ENCODE measurements at regions not wholly inside any gene's neighbourhood (a gene's known extent, or its start where the extent isn't known, plus 50 kb on each side); places are given as distances from the start of the nearest gene placed in this dataset.
"Not testable (repeated sequence)": the region's sequence is repeated elsewhere in the genome, so short reads cannot be mapped to it uniquely, and the experiment has no call there.

- dilution Hi-C loops (cut with MboI; ENCODE audit: extremely low pct_ligation_motif_present, low sequenced_read_pairs) = no loop called here
- no peaks in the 10 kb centered on the region for H3K9me1 ChIP-seq (ENCODE audit: control insufficient read depth, extremely low read depth, insufficient read depth, low read length)
- H3K4me1 ChIP-seq (ENCODE audit: control insufficient read depth, extremely low read depth, insufficient read depth, low read length) = no peaks in the 10 kb centered on the region
- TF ChIP-seq EZH2 (IDR thresholded peaks at IDR 0.05; ENCODE audit: low read length) (no peak), CTCF (optimal IDR thresholded peaks at IDR 0.05 in 1 of 3, IDR thresholded peaks at IDR 0.05 in 1 of 3, conservative IDR thresholded peaks at IDR 0.05 in 1 of 3; ENCODE audit: extremely low read depth in 1 of 3, insufficient read depth in 2 of 3, low read length in 3 of 3) (no peak)
- H3K4me3 ChIP-seq (ENCODE audit: control insufficient read depth in 2 of 3, extremely low read depth in 1 of 3, insufficient read depth in 2 of 3, low read depth in 1 of 3, low read length in 3 of 3) = no peak overlapping the region
- peaks cover under 1% of the 10 kb centered on the region for H3K9me3 ChIP-seq (ENCODE audit: control insufficient read depth, low read depth, low read length)
- no peak overlapping the region for H2AFZ ChIP-seq (ENCODE audit: control insufficient read depth, low read length)
- no peaks in the 10 kb centered on the region for H3K79me2 ChIP-seq (ENCODE audit: control insufficient read depth, insufficient read depth, low read length)
- H3K9ac ChIP-seq (ENCODE audit: control insufficient read depth, extremely low read depth, insufficient read depth, low read length) = no peak overlapping the region
- no peaks in the 10 kb centered on the region for H3K36me3 ChIP-seq (ENCODE audit: control insufficient read depth in 2 of 2, extremely low read depth in 1 of 2, insufficient read depth in 2 of 2, low read length in 2 of 2)
- no peaks in the 10 kb centered on the region for H4K20me1 ChIP-seq (ENCODE audit: control insufficient read depth, extremely low read depth, insufficient read depth, low read length)
- no peak overlapping the region for H3K4me2 ChIP-seq (ENCODE audit: control insufficient read depth, extremely low read depth, insufficient read depth, low read depth, low read length)
- no peaks in the 10 kb centered on the region for H3K27me3 ChIP-seq (ENCODE audit: control insufficient read depth, extremely low read depth, insufficient read depth, low read length)
- H3K27ac ChIP-seq (ENCODE audit: control insufficient read depth, insufficient read depth, low read length) = no peak overlapping the region
- no peak for FAIRE-seq
- DNase-seq (ENCODE audit: low read depth, low spot score) = no peak
Observed at GRCh38 chr9:22840641-22841040, 394.0 kb downstream of the DMRTA1 start.

GRCh38 chr9:22845243-22845642 lies 398.6 kb downstream of the DMRTA1 start:
- H3K9ac ChIP-seq (ENCODE audit: control insufficient read depth, extremely low read depth, insufficient read depth, low read length); H3K27me3 ChIP-seq (ENCODE audit: control insufficient read depth, extremely low read depth, insufficient read depth, low read length); DNase-seq (ENCODE audit: low read depth, low spot score); dilution Hi-C loops (cut with MboI; ENCODE audit: extremely low pct_ligation_motif_present, low sequenced_read_pairs); H4K20me1 ChIP-seq (ENCODE audit: control insufficient read depth, extremely low read depth, insufficient read depth, low read length); H3K4me1 ChIP-seq (ENCODE audit: control insufficient read depth, extremely low read depth, insufficient read depth, low read length); H3K79me2 ChIP-seq (ENCODE audit: control insufficient read depth, insufficient read depth, low read length); H3K4me2 ChIP-seq (ENCODE audit: control insufficient read depth, extremely low read depth, insufficient read depth, low read depth, low read length); H3K9me3 ChIP-seq (ENCODE audit: control insufficient read depth, low read depth, low read length); H2AFZ ChIP-seq (ENCODE audit: control insufficient read depth, low read length); H3K4me3 ChIP-seq (ENCODE audit: control insufficient read depth in 2 of 3, extremely low read depth in 1 of 3, insufficient read depth in 2 of 3, low read depth in 1 of 3, low read length in 3 of 3); H3K36me3 ChIP-seq (ENCODE audit: control insufficient read depth in 2 of 2, extremely low read depth in 1 of 2, insufficient read depth in 2 of 2, low read length in 2 of 2); H3K9me1 ChIP-seq (ENCODE audit: control insufficient read depth, extremely low read depth, insufficient read depth, low read length); FAIRE-seq; H3K27ac ChIP-seq (ENCODE audit: control insufficient read depth, insufficient read depth, low read length): not testable (repeated sequence)

- no peak for TF ChIP-seq CTCF (optimal IDR thresholded peaks at IDR 0.05 in 1 of 3, IDR thresholded peaks at IDR 0.05 in 1 of 3, conservative IDR thresholded peaks at IDR 0.05 in 1 of 3; ENCODE audit: extremely low read depth in 1 of 3, insufficient read depth in 2 of 3, low read length in 3 of 3)
- TF ChIP-seq EZH2 (IDR thresholded peaks at IDR 0.05; ENCODE audit: low read length) = no peak
Observed at GRCh38 chr9:22855980-22856379, 409.4 kb downstream of the DMRTA1 start.

More at GRCh38 chr9:22855980-22856379, 409.4 kb downstream of the DMRTA1 start:
- no peak for DNase-seq (ENCODE audit: low read depth, low spot score)
- no peak overlapping the region for H3K27ac ChIP-seq (ENCODE audit: control insufficient read depth, insufficient read depth, low read length)
- no peak overlapping the region for H3K9ac ChIP-seq (ENCODE audit: control insufficient read depth, extremely low read depth, insufficient read depth, low read length)
- no peak overlapping the region for H3K4me2 ChIP-seq (ENCODE audit: control insufficient read depth, extremely low read depth, insufficient read depth, low read depth, low read length)
- FAIRE-seq = no peak
- no peaks in the 10 kb centered on the region for H3K9me1 ChIP-seq (ENCODE audit: control insufficient read depth, extremely low read depth, insufficient read depth, low read length)
- no peak overlapping the region for H2AFZ ChIP-seq (ENCODE audit: control insufficient read depth, low read length)
- H3K36me3 ChIP-seq (ENCODE audit: control insufficient read depth in 2 of 2, extremely low read depth in 1 of 2, insufficient read depth in 2 of 2, low read length in 2 of 2) = no peaks in the 10 kb centered on the region
- H3K4me3 ChIP-seq (ENCODE audit: control insufficient read depth in 2 of 3, extremely low read depth in 1 of 3, insufficient read depth in 2 of 3, low read depth in 1 of 3, low read length in 3 of 3) = no peak overlapping the region
- H3K79me2 ChIP-seq (ENCODE audit: control insufficient read depth, insufficient read depth, low read length) = no peaks in the 10 kb centered on the region
- no peaks in the 10 kb centered on the region for H3K27me3 ChIP-seq (ENCODE audit: control insufficient read depth, extremely low read depth, insufficient read depth, low read length)
- H4K20me1 ChIP-seq (ENCODE audit: control insufficient read depth, extremely low read depth, insufficient read depth, low read length) = no peaks in the 10 kb centered on the region
- H3K4me1 ChIP-seq (ENCODE audit: control insufficient read depth, extremely low read depth, insufficient read depth, low read length) = no peaks in the 10 kb centered on the region
- dilution Hi-C loops (cut with MboI; ENCODE audit: extremely low pct_ligation_motif_present, low sequenced_read_pairs) = no loop called here
- H3K9me3 ChIP-seq (ENCODE audit: control insufficient read depth, low read depth, low read length) = no peaks in the 10 kb centered on the region
